Effector memory CD8-positive, alpha-beta T cell (primary cell): ENCODE measurements at regions not wholly inside any gene's neighbourhood (a gene's known extent, or its start where the extent isn't known, plus 50 kb on each side); places are given as distances from the start of the nearest gene placed in this dataset.
"Not testable (repeated sequence)": the region's sequence is repeated elsewhere in the genome, so short reads cannot be mapped to it uniquely, and the experiment has no call there.

Experiments
- ATAC-seq: fragments of 150-1000 bp; cut with Tn5 transposase; replicated peaks from 2 replicates; pipeline ENCODE4 v1.10.0; 2021; ENCODE audit warnings: mild to moderate bottlenecking, moderate library complexity
- DNase-seq, 3 experiments: peaks; one replicate each; pipeline ENCODE4 v3.0.0; 2021
- H3K27ac Mint-ChIP-seq, 2 donors: one replicate each; pipeline ENCODE4 v1.8.0; 2022; ENCODE audit warnings: mild to moderate bottlenecking in 2 of 2, mixed read lengths in 2 of 2, moderate library complexity in 2 of 2
- H3K27me3 Mint-ChIP-seq, 2 donors: one replicate each; pipeline ENCODE4 v1.8.0; 2022; ENCODE audit warnings: mixed read lengths in 2 of 2
- H3K36me3 Mint-ChIP-seq: one replicate; pipeline ENCODE4 v1.8.0; 2022; ENCODE audit warnings: mild to moderate bottlenecking, moderate library complexity, mixed read lengths; ENCODE audit not compliant: insufficient read depth
- H3K4me1 Mint-ChIP-seq, 2 donors: one replicate each; pipeline ENCODE4 v1.8.0; 2022; ENCODE audit warnings: low read depth in 2 of 2, mixed read lengths in 2 of 2
- H3K4me3 Mint-ChIP-seq, 2 donors: one replicate each; pipeline ENCODE4 v1.8.0; 2022; ENCODE audit warnings: mild to moderate bottlenecking in 2 of 2, mixed read lengths in 2 of 2, moderate library complexity in 2 of 2
- H3K9me3 Mint-ChIP-seq, 2 donors: one replicate each; pipeline ENCODE4 v1.8.0; 2022; ENCODE audit warnings: mixed read lengths in 2 of 2

GRCh38 chr14:57052705-57053302 lies 215.9 kb downstream of the EXOC5 start:
- peaks cover 22 to 27% of the 10 kb centered on the region in 2 donors for H3K27me3 Mint-ChIP-seq
- no peak overlapping the region for H3K27ac Mint-ChIP-seq
- no peaks in the 10 kb centered on the region for H3K9me3 Mint-ChIP-seq
- H3K4me1 Mint-ChIP-seq: no peaks in the 10 kb centered on the region
- no peak for ATAC-seq
- DNase-seq: no peak
- no peak overlapping the region for H3K4me3 Mint-ChIP-seq
- no peaks in the 10 kb centered on the region for H3K36me3 Mint-ChIP-seq

DNA sequence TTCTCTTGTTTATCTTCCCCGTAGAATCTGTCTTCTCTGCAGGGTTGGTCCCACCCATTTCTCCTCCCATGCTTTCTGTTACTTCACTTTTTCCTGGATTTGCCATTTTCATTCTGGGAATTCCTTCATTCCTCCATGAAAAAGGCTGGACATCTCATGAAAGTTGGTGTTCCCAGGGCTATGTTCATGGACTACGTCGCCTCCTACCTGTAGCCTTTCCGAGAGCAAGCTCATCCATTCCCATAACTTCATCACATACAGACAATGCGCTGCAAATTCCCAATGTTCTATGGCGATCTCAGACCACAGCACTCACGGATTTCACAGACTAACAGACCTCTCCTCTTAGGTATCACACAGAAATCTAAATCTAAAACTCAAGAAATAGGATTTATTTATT lies 217.1 kb downstream of the EXOC5 start:
- ATAC-seq (no peak), DNase-seq (no peak)
- Mint-ChIP-seq H3K27ac (no peak overlapping the region), H3K4me1 (no peaks in the 10 kb centered on the region), H3K27me3 (peaks cover 22 to 25% of the 10 kb centered on the region in 2 donors), H3K36me3 (no peaks in the 10 kb centered on the region), H3K9me3 (no peaks in the 10 kb centered on the region), H3K4me3 (no peak overlapping the region)

GRCh38 chr14:57049848-57050247 lies 218.9 kb downstream of the EXOC5 start:
- H3K9me3 Mint-ChIP-seq: no peaks in the 10 kb centered on the region
- peaks cover 22 to 25% of the 10 kb centered on the region in 2 donors for H3K27me3 Mint-ChIP-seq
- no peak overlapping the region for H3K27ac Mint-ChIP-seq
- no peak for DNase-seq
- H3K36me3 Mint-ChIP-seq: no peaks in the 10 kb centered on the region
- ATAC-seq: no peak
- H3K4me1 Mint-ChIP-seq: no peaks in the 10 kb centered on the region
- no peak overlapping the region for H3K4me3 Mint-ChIP-seq

GRCh38 chr14:57046175-57046574 lies 222.5 kb downstream of the EXOC5 start:
- Mint-ChIP-seq H3K36me3 (no peaks in the 10 kb centered on the region), H3K9me3 (peaks cover 0 to 6% of the 10 kb centered on the region in 2 donors), H3K27me3 (peaks cover 0 to 11% of the 10 kb centered on the region in 2 donors), H3K27ac (no peak overlapping the region), H3K4me3 (no peak overlapping the region), H3K4me1 (no peaks in the 10 kb centered on the region)
- ATAC-seq: no peak
- no peak for DNase-seq

- H3K9me3 Mint-ChIP-seq, DNase-seq, H3K4me1 Mint-ChIP-seq, H3K27ac Mint-ChIP-seq, H3K27me3 Mint-ChIP-seq, ATAC-seq, H3K4me3 Mint-ChIP-seq, H3K36me3 Mint-ChIP-seq: not testable (repeated sequence)
These were observed 224.4 kb downstream of the EXOC5 start for GRCh38 chr14:57044101-57044973.

DNA sequence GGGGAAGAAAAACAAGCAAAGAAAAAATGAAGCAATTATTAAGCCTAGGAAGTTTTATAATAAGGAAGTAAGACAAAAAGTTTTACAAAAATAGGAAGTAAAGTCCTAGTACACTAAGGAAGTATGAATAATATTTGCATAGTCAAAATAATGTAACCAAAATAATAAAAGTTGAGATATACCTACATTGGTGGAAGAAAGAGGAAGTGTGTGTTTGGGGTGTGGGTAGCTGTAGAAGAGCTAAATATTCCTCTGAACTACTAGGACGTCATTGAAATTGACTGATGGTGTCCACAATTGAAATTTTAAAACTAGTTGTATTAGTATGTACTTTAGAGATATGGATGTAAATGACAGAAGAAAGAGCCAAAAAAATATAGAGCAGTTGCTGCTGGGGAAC lies 228.4 kb upstream of the OTX2 start:
- H3K9me3 Mint-ChIP-seq: no peaks in the 10 kb centered on the region
- ATAC-seq (no peak), DNase-seq (no peak)
- H3K4me1 Mint-ChIP-seq: no peaks in the 10 kb centered on the region
- no peaks in the 10 kb centered on the region for H3K36me3 Mint-ChIP-seq
- H3K27me3 Mint-ChIP-seq: peaks cover 6% of the 10 kb centered on the region in 2 donors
- H3K27ac Mint-ChIP-seq: no peak overlapping the region
- H3K4me3 Mint-ChIP-seq: no peak overlapping the region

- no peaks in the 10 kb centered on the region for H3K4me1 Mint-ChIP-seq
- no peak overlapping the region for H3K27ac Mint-ChIP-seq
- ATAC-seq: no peak
- no peak for DNase-seq
- H3K9me3 Mint-ChIP-seq: peaks cover 0 to 2% of the 10 kb centered on the region in 2 donors
- H3K4me3 Mint-ChIP-seq: no peak overlapping the region
- peaks cover 19 to 20% of the 10 kb centered on the region in 2 donors for H3K27me3 Mint-ChIP-seq
- H3K36me3 Mint-ChIP-seq: no peaks in the 10 kb centered on the region
These were observed 221.2 kb upstream of the OTX2 start for GRCh38 chr14:57031474-57031873.

DNA sequence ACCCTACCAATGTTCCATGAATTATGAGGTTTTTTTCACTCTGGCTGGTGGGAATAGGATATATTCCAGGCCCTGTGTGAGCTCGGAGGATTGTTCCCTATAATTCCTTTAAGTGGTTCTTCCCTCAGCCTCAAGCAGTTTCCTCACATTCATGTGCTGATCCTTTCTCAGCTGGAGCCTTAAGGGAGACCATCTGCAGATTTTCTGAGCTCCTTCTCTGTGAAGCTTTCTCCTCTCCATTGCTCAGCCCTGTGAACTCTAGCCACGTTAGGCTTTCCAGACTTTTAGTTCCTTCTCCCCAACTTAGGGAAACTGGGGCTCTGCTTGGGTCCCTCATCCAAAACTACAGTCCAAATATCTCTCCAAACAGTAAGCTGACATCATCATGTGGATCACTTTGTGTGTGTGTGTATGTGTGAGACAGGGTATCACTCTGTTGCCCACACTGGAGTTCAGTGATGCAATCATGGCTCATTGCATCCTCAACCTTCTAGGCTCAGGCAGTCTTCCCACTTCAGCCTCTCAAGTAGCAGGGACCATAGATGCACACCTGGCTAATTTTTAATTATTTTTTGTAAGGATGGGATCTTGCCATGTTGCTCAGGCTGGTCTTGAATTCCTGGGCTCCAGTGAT lies 219.5 kb upstream of the OTX2 start:
- no peaks in the 10 kb centered on the region for H3K36me3 Mint-ChIP-seq
- H3K27ac Mint-ChIP-seq: no peak overlapping the region
- no peaks in the 10 kb centered on the region for H3K4me1 Mint-ChIP-seq
- DNase-seq (no peak), ATAC-seq (no peak)
- H3K4me3 Mint-ChIP-seq: no peak overlapping the region
- peaks cover 17 to 19% of the 10 kb centered on the region in 2 donors for H3K27me3 Mint-ChIP-seq
- peaks cover 0 to 2% of the 10 kb centered on the region in 2 donors for H3K9me3 Mint-ChIP-seq

GRCh38 chr14:57025456-57025855 lies 215.2 kb upstream of the OTX2 start:
- H3K36me3 Mint-ChIP-seq: no peaks in the 10 kb centered on the region
- DNase-seq (no peak), ATAC-seq (no peak)
- H3K4me3 Mint-ChIP-seq: no peak overlapping the region
- no peak overlapping the region for H3K27ac Mint-ChIP-seq
- H3K9me3 Mint-ChIP-seq: no peaks in the 10 kb centered on the region
- H3K27me3 Mint-ChIP-seq: peaks cover 0 to 4% of the 10 kb centered on the region in 2 donors
- H3K4me1 Mint-ChIP-seq: no peaks in the 10 kb centered on the region

- Mint-ChIP-seq H3K27me3 (no peaks in the 10 kb centered on the region), H3K27ac (no peak overlapping the region), H3K9me3 (no peaks in the 10 kb centered on the region), H3K4me3 (no peak overlapping the region), H3K36me3 (no peaks in the 10 kb centered on the region), H3K4me1 (no peaks in the 10 kb centered on the region)
- ATAC-seq (no peak), DNase-seq (no peak)
These were observed 212.3 kb upstream of the OTX2 start for GRCh38 chr14:57022608-57023007.

DNA sequence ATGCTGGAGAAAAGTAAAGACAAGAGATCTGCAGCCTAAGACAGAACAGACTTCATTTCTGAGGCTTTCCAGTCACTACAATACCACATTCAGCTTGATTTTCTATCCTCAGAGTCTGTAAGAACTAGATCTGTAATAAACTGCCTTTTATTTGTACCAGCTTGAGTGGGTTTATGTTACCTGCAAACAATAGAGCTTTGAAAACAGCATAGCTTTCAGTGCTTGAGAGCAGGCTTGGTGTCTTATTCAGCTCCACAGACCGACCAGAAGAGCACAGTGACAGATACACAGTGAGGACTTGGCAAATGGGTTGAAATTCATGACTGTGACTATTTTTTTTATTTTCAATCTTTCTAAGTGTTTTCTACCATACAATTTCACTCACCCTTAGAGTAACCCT lies 207.8 kb upstream of the OTX2 start:
- Mint-ChIP-seq H3K4me3 (no peak overlapping the region), H3K4me1 (no peaks in the 10 kb centered on the region), H3K27ac (no peak overlapping the region), H3K9me3 (peaks cover 0 to 1% of the 10 kb centered on the region in 2 donors), H3K36me3 (no peaks in the 10 kb centered on the region), H3K27me3 (no peaks in the 10 kb centered on the region)
- no peak for DNase-seq
- ATAC-seq: no peak

DNA sequence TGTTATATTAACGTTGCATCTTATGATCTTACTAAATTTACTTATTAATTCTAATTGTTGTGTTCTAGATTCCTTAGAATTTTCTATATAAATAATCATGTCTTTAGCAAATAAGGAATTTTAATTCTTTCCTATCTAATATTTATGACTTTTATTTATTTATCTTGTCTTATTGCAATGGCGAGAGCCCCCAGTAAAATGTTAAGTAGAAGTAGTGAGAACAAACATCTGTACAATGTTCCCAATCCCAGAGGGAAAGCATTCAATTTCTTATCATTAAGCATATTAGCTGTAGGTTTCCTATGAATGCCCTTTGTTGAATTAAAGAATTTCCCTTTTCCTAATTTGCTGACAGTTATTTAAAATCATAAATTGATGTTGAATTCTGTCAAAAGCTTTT lies 203.7 kb upstream of the OTX2 start:
- DNase-seq (no peak), ATAC-seq (no peak)
- peaks cover 0 to 3% of the 10 kb centered on the region in 2 donors for H3K9me3 Mint-ChIP-seq
- H3K27me3 Mint-ChIP-seq: peaks cover 0 to 10% of the 10 kb centered on the region in 2 donors
- H3K4me3 Mint-ChIP-seq: no peak overlapping the region
- H3K27ac Mint-ChIP-seq: no peak overlapping the region
- no peaks in the 10 kb centered on the region for H3K4me1 Mint-ChIP-seq
- no peaks in the 10 kb centered on the region for H3K36me3 Mint-ChIP-seq

- Mint-ChIP-seq H3K4me3 (no peak overlapping the region), H3K27me3 (peaks cover 4 to 10% of the 10 kb centered on the region in 2 donors), H3K4me1 (peaks cover 0 to 5% of the 10 kb centered on the region in 2 donors), H3K36me3 (no peaks in the 10 kb centered on the region), H3K27ac (no peak overlapping the region), H3K9me3 (peaks cover 0 to 3% of the 10 kb centered on the region in 2 donors)
- DNase-seq (no peak), ATAC-seq (no peak)
These were observed 199.6 kb upstream of the OTX2 start for GRCh38 chr14:57009585-57010515.
